GM13977 (cell line): ENCODE measurements at regions not wholly inside any gene's neighbourhood (a gene's known extent, or its start where the extent isn't known, plus 50 kb on each side); places are given as distances from the start of the nearest gene placed in this dataset.

Experiments
- DNase-seq: peaks from one replicate; pipeline ENCODE4 v3.0.0; 2012; ENCODE audit warnings: low spot score
- in situ Hi-C: fragments of 300-500 bp; cut with MboI; formaldehyde crosslinking; loops from one replicate; pipeline ENCODE4 v1.12.0; 2022; ENCODE audit warnings: low sequenced_read_pairs, low pct_unique_long_range_greater_than_20kb, mixed read lengths, inconsistent platforms; ENCODE audit not compliant: unreplicated experiment
- TF ChIP-seq, protein P1 (sequence below): IDR thresholded peaks from 2 replicates; pipeline ENCODE4 v1.5.1; 2012; ENCODE audit warnings: mild to moderate bottlenecking, control low read depth; ENCODE audit not compliant: insufficient read depth; ENCODE audit errors: extremely low read depth, missing control alignments

DNA sequence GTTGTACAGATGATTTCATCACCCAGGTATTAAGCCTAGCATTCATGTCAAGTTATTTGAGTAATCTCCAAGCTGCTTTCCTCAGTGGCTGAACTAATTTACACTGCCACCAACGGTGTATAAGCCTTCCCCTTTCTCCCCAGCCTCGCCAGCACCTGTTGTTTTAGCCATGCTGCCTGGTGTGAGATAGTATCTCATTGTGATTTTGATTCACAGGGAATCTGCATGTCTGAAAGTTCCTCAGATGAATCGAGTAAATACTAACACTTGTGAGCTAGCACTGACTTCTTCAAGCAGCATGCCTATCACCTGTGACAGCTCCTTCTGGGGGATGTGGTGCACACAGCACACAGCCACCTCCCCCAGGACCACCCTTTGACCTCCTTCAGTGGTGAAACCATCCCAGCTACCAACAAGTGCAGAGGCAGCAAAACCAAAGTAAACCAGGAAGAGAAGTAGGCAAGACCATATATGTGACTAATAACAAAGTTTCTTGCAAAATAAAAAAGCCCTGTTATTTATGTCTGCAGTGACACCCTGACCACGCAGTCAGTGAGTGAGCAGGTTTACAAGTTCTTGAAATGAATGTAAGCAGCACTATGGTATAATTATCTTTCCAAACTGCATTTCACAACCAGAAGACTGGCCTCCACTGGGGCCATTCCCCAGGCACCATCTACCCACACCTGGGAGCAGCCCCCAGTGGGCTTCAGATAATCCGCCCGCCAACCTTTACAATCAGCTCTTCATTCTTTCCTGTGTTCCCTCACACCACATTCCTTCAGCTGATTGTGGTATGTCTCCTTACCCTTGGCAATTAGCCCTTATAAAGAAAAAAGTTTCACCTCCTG, 173.8 kb downstream of the ETS2 start:
- no peak for DNase-seq
- in situ Hi-C loops = no loop called here
- TF ChIP-seq, protein P1, sequence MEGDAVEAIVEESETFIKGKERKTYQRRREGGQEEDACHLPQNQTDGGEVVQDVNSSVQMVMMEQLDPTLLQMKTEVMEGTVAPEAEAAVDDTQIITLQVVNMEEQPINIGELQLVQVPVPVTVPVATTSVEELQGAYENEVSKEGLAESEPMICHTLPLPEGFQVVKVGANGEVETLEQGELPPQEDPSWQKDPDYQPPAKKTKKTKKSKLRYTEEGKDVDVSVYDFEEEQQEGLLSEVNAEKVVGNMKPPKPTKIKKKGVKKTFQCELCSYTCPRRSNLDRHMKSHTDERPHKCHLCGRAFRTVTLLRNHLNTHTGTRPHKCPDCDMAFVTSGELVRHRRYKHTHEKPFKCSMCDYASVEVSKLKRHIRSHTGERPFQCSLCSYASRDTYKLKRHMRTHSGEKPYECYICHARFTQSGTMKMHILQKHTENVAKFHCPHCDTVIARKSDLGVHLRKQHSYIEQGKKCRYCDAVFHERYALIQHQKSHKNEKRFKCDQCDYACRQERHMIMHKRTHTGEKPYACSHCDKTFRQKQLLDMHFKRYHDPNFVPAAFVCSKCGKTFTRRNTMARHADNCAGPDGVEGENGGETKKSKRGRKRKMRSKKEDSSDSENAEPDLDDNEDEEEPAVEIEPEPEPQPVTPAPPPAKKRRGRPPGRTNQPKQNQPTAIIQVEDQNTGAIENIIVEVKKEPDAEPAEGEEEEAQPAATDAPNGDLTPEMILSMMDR = no peak

DNA sequence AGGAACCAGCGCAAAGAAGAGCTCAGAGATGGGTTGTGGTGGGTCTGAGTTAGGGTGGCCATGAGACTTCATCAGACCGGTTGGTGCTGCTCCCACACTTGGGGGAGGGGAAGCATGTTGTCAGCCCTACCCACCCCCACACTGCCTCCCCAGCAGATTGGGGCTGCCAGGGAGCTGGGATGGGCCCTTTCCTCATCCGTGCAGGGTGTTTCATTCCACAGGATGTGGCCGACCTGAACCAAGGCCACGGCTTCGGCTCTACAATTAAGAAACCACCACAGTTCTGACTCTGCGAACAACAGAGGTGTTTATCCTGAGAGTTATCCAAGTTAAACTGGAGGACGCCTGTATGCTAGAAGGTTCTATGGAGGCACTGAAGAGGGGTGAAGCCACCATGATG, 171.2 kb downstream of the ETS2 start:
- in situ Hi-C loops = no loop called here
- DNase-seq = no peak
- TF ChIP-seq, protein P1 = no peak

- DNase-seq = no peak
- in situ Hi-C loops = no loop called here
- TF ChIP-seq, protein P1 = no peak
Observed at GRCh38 chr21:38973552-38973951, 167.8 kb downstream of the ETS2 start.

DNA sequence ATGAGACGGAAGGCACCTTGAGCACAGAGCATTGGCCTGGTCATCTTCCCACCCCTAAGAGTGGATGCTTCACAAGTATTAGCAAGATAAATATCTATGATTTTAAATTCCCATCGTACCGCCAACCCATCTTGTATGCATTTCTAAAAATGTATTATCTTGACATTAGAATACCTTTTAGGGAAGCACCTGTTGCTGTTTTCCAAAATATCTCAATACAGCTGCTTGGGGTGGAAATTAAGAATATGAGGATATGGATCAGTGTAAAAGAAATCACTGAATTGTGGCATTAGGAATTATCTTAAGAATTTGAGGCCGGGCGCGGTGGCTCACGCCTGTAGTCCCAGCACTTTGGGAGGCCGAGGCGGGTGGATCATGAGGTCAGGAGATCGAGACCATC, 166.3 kb downstream of the ETS2 start:
- in situ Hi-C loops = no loop called here
- TF ChIP-seq, protein P1 = no peak
- DNase-seq = no peak

GRCh38 chr21:38970765-38971164, 165.0 kb downstream of the ETS2 start:
- TF ChIP-seq, protein P1 = no peak
- no peak for DNase-seq
- in situ Hi-C loops = no loop called here

GRCh38 chr21:38968887-38969543, 163.3 kb downstream of the ETS2 start:
- DNase-seq = no peak
- in situ Hi-C loops = no loop called here
- TF ChIP-seq, protein P1 = no peak
